H1 (cell line): ENCODE measurements at regions not wholly inside any gene's neighbourhood (a gene's known extent, or its start where the extent isn't known, plus 50 kb on each side); places are given as distances from the start of the nearest gene placed in this dataset.
A peak's percentile ranks its signal among the peaks of the same experiment; 100 is the strongest.

Experiments used
- CTCF ChIA-PET: fragments of 300-600 bp; sonication (Branson Sonifier 250); formaldehyde crosslinking; loops from one replicate; lab custom pipeline; 2021; ENCODE audit not compliant: partially characterized antibody; lab: Charles Lee
- POLR2A ChIA-PET: fragments of 300-600 bp; sonication (Branson Sonifier 250); formaldehyde crosslinking; loops from one replicate; lab custom pipeline; 2021; ENCODE audit warnings: inconsistent platforms; ENCODE audit not compliant: partially characterized antibody; lab: Charles Lee
- DNase-seq, 2 experiments: peaks; one replicate each; pipeline versions ENCODE4 v3.0.0 to v3.0.0-alpha.2; 2010 to 2022; ENCODE audit warnings: low spot score in 2 of 2, low read depth in 1 of 2, mixed read lengths in 1 of 2
- FAIRE-seq: peaks from 2 replicates; lab custom pipeline; 2011; peaks lifted over from hg19 to GRCh38; lab: Jason Lieb, UNC
- H2AFZ ChIP-seq: 2 replicates; pipeline ENCODE4 v1.8.1; 2012; ENCODE audit warnings: low read length, inconsistent platforms
- H2AK5ac ChIP-seq: 2 replicates; pipeline ENCODE4 v1.6.1; 2013; ENCODE audit warnings: low read depth, low read length
- H2BK120ac ChIP-seq: replicated peaks from 2 replicates; pipeline ENCODE3; 2013; ENCODE audit warnings: low read depth, low read length, inconsistent platforms
- H2BK12ac ChIP-seq: 2 replicates; pipeline ENCODE4 v1.6.1; 2013; ENCODE audit warnings: low read depth, low read length
- H2BK15ac ChIP-seq: 2 replicates; pipeline ENCODE4 v1.6.1; 2013; ENCODE audit warnings: low read length
- H2BK20ac ChIP-seq: 2 replicates; pipeline ENCODE4 v1.6.1; 2013; ENCODE audit warnings: low read length
- H2BK5ac ChIP-seq: 2 replicates; pipeline ENCODE4 v1.6.1; 2013; ENCODE audit warnings: low read depth, low read length
- H3K14ac ChIP-seq: 2 replicates; pipeline ENCODE4 v1.6.1; 2013; ENCODE audit warnings: inconsistent platforms; ENCODE audit not compliant: insufficient read length
- H3K18ac ChIP-seq: 2 replicates; pipeline ENCODE4 v1.6.1; 2013; ENCODE audit warnings: low read length; ENCODE audit errors: extremely low read depth
- H3K23ac ChIP-seq: 2 replicates; pipeline ENCODE4 v1.6.1; 2013; ENCODE audit warnings: inconsistent platforms; ENCODE audit not compliant: insufficient read length
- H3K23me2 ChIP-seq: 2 replicates; pipeline ENCODE4 v1.6.1; 2013; ENCODE audit warnings: low read depth, low read length
- H3K27ac ChIP-seq: 2 replicates; pipeline ENCODE4 v1.6.1; 2011; ENCODE audit warnings: low read depth, low read length, inconsistent platforms
- H3K27me3 ChIP-seq, 4 experiments: replicated peaks in 1 of 4; 1 replicate in 1 of 4; 2 replicates in 3 of 4; pipeline versions ENCODE4 v1.6.1 to v1.8.1; 2011 to 2013; ENCODE audit warnings: low read length in 3 of 4, mild to moderate bottlenecking in 3 of 4, inconsistent platforms in 2 of 4, mixed read lengths in 2 of 4, moderate library complexity in 1 of 4; ENCODE audit not compliant: control insufficient read depth in 3 of 4, insufficient read depth in 3 of 4; ENCODE audit errors: extremely low read depth in 1 of 4
- H3K36me3 ChIP-seq, 4 experiments: 2 replicates each; pipeline versions ENCODE4 v1.6.1 to v1.8.1; 2011 to 2013; ENCODE audit warnings: mild to moderate bottlenecking in 4 of 4, low read length in 3 of 4, moderate library complexity in 2 of 4, control low read depth in 1 of 4, inconsistent platforms in 1 of 4; ENCODE audit not compliant: insufficient read depth in 4 of 4, control insufficient read depth in 2 of 4
- H3K4ac ChIP-seq: replicated peaks from 2 replicates; pipeline ENCODE3; 2013; ENCODE audit warnings: low read length, low read depth, mixed read lengths, inconsistent platforms; ENCODE audit not compliant: insufficient read length
- H3K4me1 ChIP-seq, 4 experiments: replicated peaks in 1 of 4; 1 replicate in 1 of 4; 2 replicates in 3 of 4; pipeline versions ENCODE4 v1.6.1 to v1.8.1; 2011 to 2013; ENCODE audit warnings: low read length in 3 of 4, inconsistent platforms in 2 of 4, mixed read lengths in 1 of 4; ENCODE audit not compliant: insufficient read depth in 4 of 4, control insufficient read depth in 3 of 4
- H3K4me2 ChIP-seq, 2 experiments: 2 replicates each; pipeline versions ENCODE4 v1.6.1 to v1.8.1; 2011 to 2013; ENCODE audit warnings: low read depth in 2 of 2, low read length in 2 of 2, control low read depth in 1 of 2, inconsistent platforms in 1 of 2, mild to moderate bottlenecking in 1 of 2; ENCODE audit not compliant: insufficient read depth in 1 of 2
- H3K4me3 ChIP-seq, 4 experiments: fragments of 200-600, 300-600 bp in 1 of 4; sonication (generic), shearing (Covaris generic), sonication (Bioruptor Twin) in 1 of 4; 2 replicates each; pipeline versions ENCODE4 v1.5.1 to v1.8.1; 2011 to 2016; ENCODE audit warnings: low read length in 4 of 4, low read depth in 3 of 4, control low read depth in 2 of 4, inconsistent platforms in 2 of 4, mild to moderate bottlenecking in 2 of 4, mixed read lengths in 1 of 4, moderate library complexity in 1 of 4; ENCODE audit not compliant: insufficient read depth in 2 of 4; ENCODE audit errors: extremely low read depth in 1 of 4
- H3K56ac ChIP-seq: replicated peaks from 2 replicates; pipeline ENCODE3; 2013; ENCODE audit warnings: low read depth, mild to moderate bottlenecking, mixed read lengths, low read length, inconsistent platforms; ENCODE audit not compliant: insufficient read length
- H3K79me1 ChIP-seq: 2 replicates; pipeline ENCODE4 v1.6.1; 2013; ENCODE audit warnings: low read depth, low read length, control low read depth
- H3K79me2 ChIP-seq, 2 experiments: 2 replicates each; pipeline versions ENCODE4 v1.6.1 to v1.8.1; 2012 to 2013; ENCODE audit warnings: low read length in 2 of 2, mild to moderate bottlenecking in 2 of 2, inconsistent platforms in 1 of 2; ENCODE audit not compliant: insufficient read depth in 2 of 2, control insufficient read depth in 1 of 2
- H3K9ac ChIP-seq, 4 experiments: replicated peaks in 1 of 4; 1 replicate in 1 of 4; 2 replicates in 3 of 4; pipeline versions ENCODE4 v1.6.1 to v1.8.1; 2011 to 2013; ENCODE audit warnings: low read depth in 3 of 4, low read length in 3 of 4, control low read depth in 2 of 4, mild to moderate bottlenecking in 2 of 4, moderate library complexity in 2 of 4, inconsistent platforms in 1 of 4; ENCODE audit errors: extremely low read depth in 1 of 4
- H3K9me3 ChIP-seq, 2 experiments: 2 replicates each; pipeline versions ENCODE4 v1.6.1 to v1.8.1; 2012 to 2013; ENCODE audit warnings: mild to moderate bottlenecking in 2 of 2, moderate library complexity in 2 of 2, control low read depth in 1 of 2, inconsistent platforms in 1 of 2, low read depth in 1 of 2, low read length in 1 of 2, mixed read lengths in 1 of 2; ENCODE audit not compliant: insufficient read depth in 2 of 2
- H4K20me1 ChIP-seq, 2 experiments: replicated peaks in 1 of 2; 2 replicates each; pipeline versions ENCODE3 to v1.8.1; 2011 to 2013; ENCODE audit warnings: inconsistent platforms in 2 of 2, low read length in 2 of 2, mild to moderate bottlenecking in 1 of 2; ENCODE audit not compliant: insufficient read depth in 2 of 2, control insufficient read depth in 1 of 2
- H4K5ac ChIP-seq: 2 replicates; pipeline ENCODE4 v1.6.1; 2013; ENCODE audit warnings: low read length, low read depth, mixed read lengths, inconsistent platforms; ENCODE audit not compliant: insufficient read length
- H4K8ac ChIP-seq: 2 replicates; pipeline ENCODE4 v1.8.0; 2013; ENCODE audit warnings: mild to moderate bottlenecking, moderate library complexity, low read length, inconsistent platforms; ENCODE audit not compliant: insufficient read depth; ENCODE audit errors: extremely low read depth
- H4K91ac ChIP-seq: replicated peaks from 2 replicates; pipeline ENCODE3; 2013; ENCODE audit warnings: low read length, mixed read lengths, inconsistent platforms; ENCODE audit not compliant: insufficient read length
- BCL11A ChIP-seq, 2 experiments: IDR thresholded peaks; one replicate each; pipeline ENCODE4 v1.6.1; 2011; ENCODE audit warnings: low read depth in 2 of 2, low read length in 2 of 2, mild to moderate bottlenecking in 2 of 2
- CHD2 ChIP-seq: IDR thresholded peaks from 2 replicates; pipeline ENCODE4 v1.6.1; 2012; ENCODE audit warnings: low read length, improper control_type of control experiment
- CTBP2 ChIP-seq: IDR thresholded peaks from 2 replicates; pipeline ENCODE4 v1.7.0; 2011; ENCODE audit warnings: borderline replicate concordance, mild to moderate bottlenecking, moderate library complexity, mixed read lengths, low read length; ENCODE audit not compliant: insufficient read depth, insufficient read length
- EP300 ChIP-seq, 2 experiments: IDR thresholded peaks; 1 replicate in 1 of 2; 2 replicates in 1 of 2; pipeline ENCODE4 v1.6.1; 2011 to 2012; ENCODE audit warnings: low read depth in 2 of 2, low read length in 2 of 2, mild to moderate bottlenecking in 2 of 2, borderline replicate concordance in 1 of 2, inconsistent platforms in 1 of 2, moderate library complexity in 1 of 2
- EZH2 ChIP-seq: fragments of 200-600 bp; sonication (generic); IDR thresholded peaks from 2 replicates; pipeline ENCODE4 v1.7.1; 2012; ENCODE audit warnings: low read depth, mild to moderate bottlenecking, moderate library complexity, low read length, inconsistent platforms; ENCODE audit not compliant: severe bottlenecking
- FOSL1 ChIP-seq: IDR thresholded peaks from 2 replicates; pipeline ENCODE4 v1.6.1; 2011; ENCODE audit warnings: mild to moderate bottlenecking, low read depth, low read length, moderate library complexity; ENCODE audit not compliant: insufficient read depth
- GTF2F1 ChIP-seq: IDR thresholded peaks from 2 replicates; pipeline ENCODE4 v1.6.1; 2012; ENCODE audit warnings: low read depth, low read length, improper control_type of control experiment, borderline replicate concordance
- KDM5A ChIP-seq: fragments of 200-600 bp; IDR thresholded peaks from 2 replicates; pipeline ENCODE4 v1.7.1; 2012; ENCODE audit warnings: mild to moderate bottlenecking, low read length, inconsistent platforms, mixed read lengths
- NANOG ChIP-seq: IDR thresholded peaks from 2 replicates; pipeline ENCODE4 v1.6.1; 2011; ENCODE audit warnings: low read length, low read depth, mild to moderate bottlenecking, inconsistent platforms; ENCODE audit not compliant: insufficient read depth, poor library complexity, severe bottlenecking
- POU5F1 ChIP-seq: IDR thresholded peaks from 2 replicates; pipeline ENCODE4 v1.6.1; 2011; ENCODE audit warnings: low read depth, mild to moderate bottlenecking, low read length, moderate library complexity
- SIN3A ChIP-seq, 2 experiments: IDR thresholded peaks in 1 of 2; conservative IDR thresholded peaks in 1 of 2; 2 replicates each; pipeline ENCODE4 v1.6.1; 2011 to 2012; ENCODE audit warnings: low read length in 2 of 2, improper control_type of control experiment in 1 of 2, low read depth in 1 of 2, mild to moderate bottlenecking in 1 of 2
- SP2 ChIP-seq: IDR thresholded peaks from 2 replicates; pipeline ENCODE4 v1.6.1; 2012; ENCODE audit warnings: mild to moderate bottlenecking, low read length, inconsistent platforms
- TBP ChIP-seq: IDR thresholded peaks from 2 replicates; pipeline ENCODE4 v1.6.1; 2011; ENCODE audit warnings: low read depth, low read length, improper control_type of control experiment
- YY1 ChIP-seq: IDR thresholded peaks from 2 replicates; pipeline ENCODE4 v1.6.1; 2011; ENCODE audit warnings: low read depth, mild to moderate bottlenecking, low read length
- ZNF274 ChIP-seq: IDR thresholded peaks from 2 replicates; pipeline ENCODE4 v1.7.0; 2012; ENCODE audit warnings: low read length, borderline replicate concordance; ENCODE audit errors: extremely low read depth
- WGBS, 2 experiments: shearing (Covaris generic) in 1 of 2; methylation state at CpG; one replicate each; pipeline versions ENCODE4 v1.1.6 to v1.1.7; 2013 to 2015; ENCODE audit warnings: low lambda C conversion rate in 2 of 2, mixed read lengths in 2 of 2, inconsistent platforms in 1 of 2, low coverage in 1 of 2, missing lambda C conversion rate in 1 of 2; ENCODE audit not compliant: insufficient replicate concordance in 2 of 2, insufficient coverage in 1 of 2, insufficient read length in 1 of 2; ENCODE audit errors: extremely low coverage in 1 of 2, missing lambda C conversion rate in 1 of 2; 5-methylcytosine and 5-hydroxymethylcytosine counted together

DNA sequence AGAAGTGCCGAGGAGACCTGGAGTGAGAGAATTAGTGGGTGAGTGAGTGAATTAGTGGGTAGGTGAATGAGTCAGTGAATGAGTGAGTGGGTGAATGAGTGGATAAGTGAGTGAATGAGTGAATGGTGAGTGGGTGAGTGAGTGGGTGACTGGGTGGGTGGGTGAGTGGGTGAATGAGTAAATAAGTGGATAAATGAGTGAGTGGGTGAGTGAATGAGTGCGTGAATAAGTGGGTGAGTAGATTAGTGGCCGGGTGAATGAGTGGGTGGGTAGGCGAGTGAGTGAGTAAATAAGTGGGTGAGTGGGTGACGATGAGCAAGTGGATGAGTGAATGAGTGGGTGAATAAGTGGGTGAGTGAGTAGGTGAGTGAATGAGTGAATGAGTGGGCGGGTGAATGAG lies 243.7 kb upstream of the MGMT start:
- Histone ChIP-seq H3K4ac (no peak overlapping the region), H3K4me3 (no peak overlapping the region), H2BK15ac (no peak overlapping the region), H4K5ac (no peak overlapping the region), H2BK120ac (no peak overlapping the region), H2BK12ac (no peak overlapping the region), H2BK5ac (no peak overlapping the region), H4K20me1 (peaks cover 0 to 3% of the 10 kb centered on the region in 2 experiments), H3K79me1 (no peaks in the 10 kb centered on the region), H3K23ac (no peak overlapping the region), H4K91ac (no peak overlapping the region), H3K23me2 (peaks cover 10% of the 10 kb centered on the region; the same call in 1 of the 2 replicates), H3K79me2 (no peaks in the 10 kb centered on the region), H3K18ac (no peak overlapping the region), H4K8ac (no peak overlapping the region), H3K9ac (no peak overlapping the region), H3K36me3 (no peaks in the 10 kb centered on the region), H3K27ac (no peak overlapping the region), H3K27me3 (no peaks in the 10 kb centered on the region), H2AK5ac (no peak overlapping the region), H3K9me3 (no peaks in the 10 kb centered on the region), H2AFZ (no peak overlapping the region), H3K56ac (peak overlapping the region; percentile 25), H3K4me1 (no peaks in the 10 kb centered on the region), H3K4me2 (no peak overlapping the region), H2BK20ac (no peak overlapping the region), H3K14ac (no peak overlapping the region)
- ChIA-PET POLR2A (no interaction called here), CTCF (no interaction called here)
- WGBS, 2 experiments: 95% methylated on average over 5 of the region's 6 CpGs; no CpG with 5 or more reads in 1 of the 2 experiments
- no peak for FAIRE-seq
- DNase-seq: no peak
- TF ChIP-seq EZH2 (no peak), BCL11A (IDR thresholded peaks at IDR 0.05; ENCODE audit: low read depth in 2 of 2, low read length in 2 of 2) (no peak), YY1 (no peak), SP2 (no peak), GTF2F1 (no peak), CHD2 (no peak), NANOG (no peak), SIN3A (conservative IDR thresholded peaks at IDR 0.05 in 1 of 2, IDR thresholded peaks at IDR 0.05 in 1 of 2; ENCODE audit: low read depth in 1 of 2, low read length in 2 of 2) (no peak), CTBP2 (no peak), FOSL1 (no peak), EP300 (IDR thresholded peaks at IDR 0.05; ENCODE audit: borderline replicate concordance in 1 of 2, low read depth in 2 of 2, low read length in 2 of 2) (no peak), KDM5A (no peak), POU5F1 (no peak), TBP (no peak), ZNF274 (no peak)
